ENCODE measurements at regions not wholly inside any gene's neighbourhood (a gene's known extent, or its start where the extent isn't known, plus 50 kb on each side); places are given as distances from the start of the nearest gene placed in this dataset.

DNA sequence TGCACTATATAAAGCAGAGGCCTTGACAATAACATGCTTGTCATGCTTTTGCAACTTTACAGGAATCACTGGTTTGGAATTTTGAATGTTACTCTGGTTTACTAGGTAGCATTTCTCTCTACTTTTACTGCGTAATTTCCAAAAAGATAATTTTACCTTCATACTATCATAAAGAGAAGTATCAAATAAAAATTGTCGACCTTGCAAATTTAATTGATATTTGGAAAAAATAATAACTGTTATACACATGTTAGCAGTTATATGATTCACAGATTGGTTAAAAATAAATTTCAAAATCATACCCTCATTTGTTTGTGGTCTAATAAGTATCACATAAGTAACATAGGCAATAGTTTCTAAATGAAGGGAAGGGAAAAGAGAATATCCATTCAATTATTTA is 228.5 kb upstream of the CACNA2D1 start:
- no peaks in the 10 kb centered on the region for H3K9me3 ChIP-seq
- intact Hi-C loops (cut with DNase I), result no loop called here
- ATAC-seq (no peak), DNase-seq (no peak)
- H3K27me3 ChIP-seq, result no peaks in the 10 kb centered on the region
- WGBS, 2 donors, result 90 to 96% methylated on average over 2 of the region's 2 CpGs
- TF ChIP-seq, protein P1, sequence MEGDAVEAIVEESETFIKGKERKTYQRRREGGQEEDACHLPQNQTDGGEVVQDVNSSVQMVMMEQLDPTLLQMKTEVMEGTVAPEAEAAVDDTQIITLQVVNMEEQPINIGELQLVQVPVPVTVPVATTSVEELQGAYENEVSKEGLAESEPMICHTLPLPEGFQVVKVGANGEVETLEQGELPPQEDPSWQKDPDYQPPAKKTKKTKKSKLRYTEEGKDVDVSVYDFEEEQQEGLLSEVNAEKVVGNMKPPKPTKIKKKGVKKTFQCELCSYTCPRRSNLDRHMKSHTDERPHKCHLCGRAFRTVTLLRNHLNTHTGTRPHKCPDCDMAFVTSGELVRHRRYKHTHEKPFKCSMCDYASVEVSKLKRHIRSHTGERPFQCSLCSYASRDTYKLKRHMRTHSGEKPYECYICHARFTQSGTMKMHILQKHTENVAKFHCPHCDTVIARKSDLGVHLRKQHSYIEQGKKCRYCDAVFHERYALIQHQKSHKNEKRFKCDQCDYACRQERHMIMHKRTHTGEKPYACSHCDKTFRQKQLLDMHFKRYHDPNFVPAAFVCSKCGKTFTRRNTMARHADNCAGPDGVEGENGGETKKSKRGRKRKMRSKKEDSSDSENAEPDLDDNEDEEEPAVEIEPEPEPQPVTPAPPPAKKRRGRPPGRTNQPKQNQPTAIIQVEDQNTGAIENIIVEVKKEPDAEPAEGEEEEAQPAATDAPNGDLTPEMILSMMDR (IDR thresholded peaks at IDR 0.05), result no peak
- H3K27ac ChIP-seq, result no peak overlapping the region
- no peak overlapping the region for H3K4me3 ChIP-seq
- no peaks in the 10 kb centered on the region for H3K36me3 ChIP-seq
- peaks cover 0 to 8% (median 0%) of the 10 kb centered on the region in 9 donors for H3K4me1 ChIP-seq

DNA sequence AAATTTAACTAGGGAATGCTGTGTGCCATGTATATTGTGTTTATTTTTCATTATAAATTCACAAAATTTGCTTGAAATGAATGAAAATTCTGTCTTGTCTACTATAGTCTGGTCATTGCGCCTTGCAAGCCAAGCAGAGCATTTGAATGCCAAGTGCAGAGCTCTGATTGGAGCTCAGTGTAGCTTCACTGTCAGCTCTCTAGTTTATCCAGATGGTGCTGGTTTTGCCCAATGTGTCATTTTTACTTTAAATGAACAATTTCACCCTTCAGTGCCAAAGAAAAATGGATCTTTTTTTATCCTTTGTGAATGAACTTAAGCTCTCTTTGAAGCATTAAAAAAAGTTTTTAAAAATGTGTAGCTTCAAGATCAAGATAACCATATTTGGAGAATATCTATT is 225.6 kb upstream of the CACNA2D1 start:
- Histone ChIP-seq H3K4me3 (no peak overlapping the region), H3K27ac (no peak overlapping the region), H3K27me3 (no peaks in the 10 kb centered on the region), H3K4me1 (no peaks in the 10 kb centered on the region), H3K9me3 (no peaks in the 10 kb centered on the region), H3K36me3 (no peaks in the 10 kb centered on the region)
- DNase-seq (no peak), ATAC-seq (no peak)
- WGBS, 2 donors, result 97 to 98% methylated on average over 1 of the region's 1 CpG
- intact Hi-C loops (cut with DNase I), result no loop called here
- TF ChIP-seq, protein P1 (IDR thresholded peaks at IDR 0.05), result no peak

DNA sequence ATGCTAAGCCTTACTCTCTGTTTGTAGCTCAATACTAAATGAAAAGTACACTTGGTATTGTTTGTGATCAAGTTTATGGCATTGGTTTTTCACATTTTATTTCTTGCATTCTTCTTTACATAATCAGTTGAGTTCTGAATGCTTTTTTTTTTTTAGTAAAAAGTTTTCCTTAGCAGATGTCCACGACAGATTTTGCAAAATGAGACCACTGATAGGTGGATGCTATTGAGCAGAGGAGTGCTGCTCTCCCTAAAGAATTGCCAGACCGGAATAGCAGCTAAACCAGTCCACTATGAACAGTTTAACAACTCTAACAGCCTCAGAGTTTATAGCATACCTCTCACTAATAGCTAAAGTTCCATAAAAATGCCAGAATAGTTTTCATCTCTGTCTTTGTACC is 225.1 kb upstream of the CACNA2D1 start:
- WGBS, 2 donors, result 59 to 67% methylated on average over 2 of the region's 2 CpGs
- no peaks in the 10 kb centered on the region for H3K9me3 ChIP-seq
- TF ChIP-seq, protein P1 (IDR thresholded peaks at IDR 0.05), result no peak
- H3K4me3 ChIP-seq, result no peak overlapping the region
- ATAC-seq (no peak), DNase-seq (no peak)
- no peaks in the 10 kb centered on the region for H3K36me3 ChIP-seq
- intact Hi-C loops (cut with DNase I), result no loop called here
- no peak overlapping the region for H3K27ac ChIP-seq
- no peaks in the 10 kb centered on the region for H3K4me1 ChIP-seq
- H3K27me3 ChIP-seq, result no peaks in the 10 kb centered on the region

DNA sequence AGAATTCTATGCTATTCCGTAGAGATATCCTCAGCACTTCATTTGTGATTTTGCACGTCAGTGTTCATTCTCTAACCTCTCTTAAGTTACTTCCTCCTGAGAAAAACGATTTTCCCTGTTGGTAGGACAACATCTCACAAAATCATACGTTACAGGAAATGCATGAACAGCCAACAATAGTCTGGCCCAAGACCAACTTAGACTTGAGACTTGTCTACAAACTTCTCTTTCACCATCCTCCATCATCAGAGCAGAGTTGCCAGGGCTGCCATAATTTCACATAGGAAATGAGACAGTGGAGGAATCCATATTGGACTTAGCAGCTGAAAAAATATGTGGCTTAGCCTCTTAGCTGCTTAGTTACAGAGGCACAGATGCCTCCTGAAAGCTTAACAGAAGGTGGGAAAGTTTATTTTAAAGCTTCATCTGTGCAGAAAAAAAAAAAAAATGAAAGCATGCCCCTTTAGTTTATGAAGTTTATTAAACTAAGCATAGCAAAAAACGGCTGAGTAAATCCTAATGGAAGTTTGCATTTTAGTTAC is 222.5 kb upstream of the CACNA2D1 start:
- no peaks in the 10 kb centered on the region for H3K9me3 ChIP-seq

More for the DNA sequence above, 222.5 kb upstream of the CACNA2D1 start:
- no peak overlapping the region for H3K27ac ChIP-seq
- H3K4me1 ChIP-seq, result no peaks in the 10 kb centered on the region
- DNase-seq (no peak), ATAC-seq (no peak)
- WGBS, 2 donors, result 52 to 63% methylated on average over 5 of the region's 5 CpGs
- peaks cover 0 to 3% (median 0%) of the 10 kb centered on the region in 7 donors for H3K27me3 ChIP-seq
- no peak overlapping the region for H3K4me3 ChIP-seq
- H3K36me3 ChIP-seq, result no peaks in the 10 kb centered on the region
- TF ChIP-seq, protein P1 (IDR thresholded peaks at IDR 0.05), result no peak
- intact Hi-C loops (cut with DNase I), result no loop called here
